PC-3 (cell line): ENCODE measurements at regions not wholly inside any gene's neighbourhood (a gene's known extent, or its start where the extent isn't known, plus 50 kb on each side); places are given as distances from the start of the nearest gene placed in this dataset.
"Not testable (repeated sequence)": the region's sequence is repeated elsewhere in the genome, so short reads cannot be mapped to it uniquely, and the experiment has no call there.

Experiments used
- ATAC-seq: fragments of 200-7000 bp; cut with Tn5 transposase; 2 replicates; pipeline ENCODE4 v1.9.1; 2020; ENCODE audit warnings: mild to moderate bottlenecking, moderate library complexity
- BruUV-seq: library from RNA; stranded (reverse); fragments of 400-500 nt; replicated peaks from 2 replicates; lab custom pipeline; 2021; lab: Mats Ljungman, UMichigan
- CTCF ChIA-PET: fragments of 300-600 bp; sonication (Branson Sonifier 250); formaldehyde crosslinking; loops from one replicate; lab custom pipeline; 2022; ENCODE audit warnings: antibody characterized with exemption; lab: Charles Lee
- POLR2A ChIA-PET: fragments of 300-600 bp; sonication (Branson Sonifier 250); formaldehyde crosslinking; loops from one replicate; lab custom pipeline; 2022; ENCODE audit warnings: antibody characterized with exemption; ENCODE audit not compliant: unreplicated experiment; lab: Charles Lee
- DNase-seq: peaks from one replicate; pipeline ENCODE4 v3.0.0-alpha.2; 2015
- H2AFZ ChIP-seq: fragments of 300-600 bp; sonication (generic); 2 replicates; pipeline ENCODE4 v1.6.0; 2016; ENCODE audit warnings: antibody characterized with exemption, low read length
- H3F3A ChIP-seq: fragments of 300-600 bp; sonication (generic); one replicate; pipeline ENCODE4 v1.6.0; 2017; ENCODE audit warnings: antibody characterized with exemption, low read length, control low read depth, mild to moderate bottlenecking; ENCODE audit not compliant: unreplicated experiment
- H3K27ac ChIP-seq: fragments of 300-600 bp; sonication (generic); 2 replicates; pipeline ENCODE4 v1.5.1; 2016; ENCODE audit warnings: mild to moderate bottlenecking, low read length
- H3K27me3 ChIP-seq: fragments of 300-600 bp; sonication (generic); 2 replicates; pipeline ENCODE4 v1.6.1; 2016; ENCODE audit warnings: low read length, mixed read lengths
- H3K36me3 ChIP-seq: fragments of 300-600 bp; sonication (generic); 2 replicates; pipeline ENCODE4 v1.6.1; 2016; ENCODE audit warnings: low read depth, mixed run types, low read length, mixed read lengths
- H3K4me1 ChIP-seq: fragments of 300-600 bp; sonication (generic); 2 replicates; pipeline ENCODE4 v1.5.1; 2016; ENCODE audit warnings: low read length; ENCODE audit not compliant: insufficient read depth
- H3K4me2 ChIP-seq: fragments of 300-600 bp; sonication (generic); 2 replicates; pipeline ENCODE4 v1.6.0; 2016; ENCODE audit warnings: low read length
- H3K4me3 ChIP-seq: fragments of 300-600 bp; sonication (generic); 2 replicates; pipeline ENCODE4 v1.5.1; 2016; ENCODE audit warnings: mild to moderate bottlenecking, low read length, mixed read lengths
- H3K79me2 ChIP-seq: fragments of 300-600 bp; sonication (generic); 2 replicates; pipeline ENCODE4 v1.6.1; 2017; ENCODE audit warnings: low read length, mixed read lengths
- H3K9ac ChIP-seq: fragments of 300-600 bp; sonication (generic); 2 replicates; pipeline ENCODE4 v1.6.0; 2016; ENCODE audit warnings: mild to moderate bottlenecking, low read length
- H3K9me2 ChIP-seq: fragments of 300-600 bp; sonication (generic); replicated peaks from 2 replicates; pipeline ENCODE4 v1.6.1; 2016; ENCODE audit warnings: mixed run types, low read length, mixed read lengths
- H3K9me3 ChIP-seq: fragments of 300-600 bp; sonication (generic); 2 replicates; pipeline ENCODE4 v1.6.1; 2016; ENCODE audit warnings: low read length, mixed read lengths
- H4K20me1 ChIP-seq: fragments of 300-600 bp; sonication (generic); 2 replicates; pipeline ENCODE4 v1.6.1; 2016; ENCODE audit warnings: low read length, mixed read lengths
- CTCF ChIP-seq: fragments of 300-600 bp; sonication (generic); conservative IDR thresholded peaks from 2 replicates; pipeline ENCODE4 v1.5.1; 2017; ENCODE audit warnings: antibody characterized with exemption, low read depth, mild to moderate bottlenecking, low read length
- EZH2 ChIP-seq: fragments of 300-600 bp; sonication (generic); IDR thresholded peaks from one replicate; pipeline ENCODE4 v1.6.1; 2017; ENCODE audit warnings: antibody characterized with exemption, mild to moderate bottlenecking, low read length; ENCODE audit not compliant: unreplicated experiment
- EZH2phosphoT487 ChIP-seq: fragments of 300-600 bp; sonication (generic); IDR thresholded peaks from 2 replicates; pipeline ENCODE4 v1.6.1; 2018; ENCODE audit warnings: mild to moderate bottlenecking, antibody characterized with exemption, low read length, borderline replicate concordance
- intact Hi-C: fragments of 100-400 bp; cut with micrococcal nuclease; formaldehyde crosslinking; loops from 2 replicates; pipeline ENCODE4 v1.9.0; 2023

GRCh38 chr6:167691533-167692312 is 135.0 kb upstream of the AFDN start:
- ChIA-PET CTCF (no interaction called here), POLR2A (no interaction called here)
- no peak overlapping the region for H3K9ac ChIP-seq
- H3K79me2 ChIP-seq = no peaks in the 10 kb centered on the region
- H3K4me3 ChIP-seq = no peak overlapping the region
- H4K20me1 ChIP-seq = no peaks in the 10 kb centered on the region
- H3K4me1 ChIP-seq = no peaks in the 10 kb centered on the region
- H2AFZ ChIP-seq = no peak overlapping the region
- TF ChIP-seq CTCF = no peak
- TF ChIP-seq EZH2 = no peak
- no peak for TF ChIP-seq EZH2phosphoT487
- H3K9me3 ChIP-seq = no peaks in the 10 kb centered on the region
- no peaks in the 10 kb centered on the region for H3K36me3 ChIP-seq
- no peaks in the 10 kb centered on the region for H3K9me2 ChIP-seq
- BruUV-seq = no TSS peak
- intact Hi-C loops = no loop called here
- no peaks in the 10 kb centered on the region for H3K27me3 ChIP-seq
- no peak for ATAC-seq
- no peaks in the 10 kb centered on the region for H3F3A ChIP-seq
- no peak for DNase-seq
- H3K27ac ChIP-seq = no peak overlapping the region
- H3K4me2 ChIP-seq = no peak overlapping the region

- H4K20me1 ChIP-seq, H3K4me2 ChIP-seq, H3K9me2 ChIP-seq, CTCF ChIA-PET, H2AFZ ChIP-seq, H3K36me3 ChIP-seq, H3F3A ChIP-seq, H3K79me2 ChIP-seq, intact Hi-C loops, H3K4me1 ChIP-seq, H3K9ac ChIP-seq, H3K27ac ChIP-seq, DNase-seq, H3K27me3 ChIP-seq, ATAC-seq, H3K9me3 ChIP-seq, BruUV-seq, H3K4me3 ChIP-seq, POLR2A ChIA-PET: not testable (repeated sequence)
These were observed 133.2 kb upstream of the AFDN start for GRCh38 chr6:167693478-167693877.

- Histone ChIP-seq H4K20me1 (no peaks in the 10 kb centered on the region), H3K4me2 (no peak overlapping the region), H3K27ac (no peak overlapping the region), H3K9ac (no peak overlapping the region), H3K79me2 (no peaks in the 10 kb centered on the region), H3K27me3 (no peaks in the 10 kb centered on the region), H3K4me3 (no peak overlapping the region), H2AFZ (no peak overlapping the region), H3F3A (no peaks in the 10 kb centered on the region), H3K4me1 (peaks cover 15% of the 10 kb centered on the region), H3K36me3 (no peaks in the 10 kb centered on the region), H3K9me3 (no peaks in the 10 kb centered on the region), H3K9me2 (no peaks in the 10 kb centered on the region)
- ATAC-seq = no peak
- CTCF ChIA-PET = no interaction called here
- POLR2A ChIA-PET = no interaction called here
- DNase-seq = no peak
- intact Hi-C loops = no loop called here
- BruUV-seq = no TSS peak
- TF ChIP-seq EZH2phosphoT487 (no peak), CTCF (no peak)
These were observed 130.9 kb upstream of the AFDN start for GRCh38 chr6:167695831-167696230.
